Activated T-helper 2 cell treated with anti-CD3 and anti-CD28 coated beads, Interferon-gamma antibody, Interleukin-2, Interleukin-4, amounts not matched to agents 10 μg/mL and 5 μg/mL and 100 μg/mL, durations not matched to agents 14 hours and 24 hours and 36 hours (primary cell): ENCODE measurements at regions not wholly inside any gene's neighbourhood (a gene's known extent, or its start where the extent isn't known, plus 50 kb on each side); places are given as distances from the start of the nearest gene placed in this dataset.

Source experiments
- DNase-seq: peaks from one replicate; pipeline ENCODE4 v3.0.0; 2021; ENCODE audit warnings: low spot score
- H3K27ac Mint-ChIP-seq: one replicate; pipeline ENCODE4 v1.8.0; 2021; ENCODE audit warnings: mixed read lengths
- H3K27me3 Mint-ChIP-seq: one replicate; pipeline ENCODE4 v1.8.0; 2021; ENCODE audit warnings: low read depth, mixed read lengths
- H3K36me3 Mint-ChIP-seq: one replicate; pipeline ENCODE4 v1.8.0; 2021; ENCODE audit warnings: low read depth, mixed read lengths
- H3K4me1 Mint-ChIP-seq: one replicate; pipeline ENCODE4 v1.8.0; 2021; ENCODE audit warnings: low read depth, mixed read lengths
- H3K4me3 Mint-ChIP-seq: one replicate; pipeline ENCODE4 v1.8.0; 2021; ENCODE audit warnings: low read depth, mild to moderate bottlenecking, moderate library complexity, mixed read lengths
- H3K9me3 Mint-ChIP-seq: one replicate; pipeline ENCODE4 v1.8.0; 2021; ENCODE audit warnings: mixed read lengths
- intact Hi-C: fragments of 100-400 bp; cut with micrococcal nuclease; formaldehyde crosslinking; loops from one replicate; pipeline ENCODE4 v1.15.1; 2023

- Mint-ChIP-seq H3K4me1 (no peaks in the 10 kb centered on the region), H3K4me3 (no peak overlapping the region), H3K36me3 (no peaks in the 10 kb centered on the region), H3K27me3 (no peaks in the 10 kb centered on the region), H3K9me3 (no peaks in the 10 kb centered on the region), H3K27ac (no peak overlapping the region)
- no peak for DNase-seq
- intact Hi-C loops, result no loop called here
Observed at GRCh38 chr11:109033627-109034338, 368.9 kb downstream of the DDX10 start.

DNA sequence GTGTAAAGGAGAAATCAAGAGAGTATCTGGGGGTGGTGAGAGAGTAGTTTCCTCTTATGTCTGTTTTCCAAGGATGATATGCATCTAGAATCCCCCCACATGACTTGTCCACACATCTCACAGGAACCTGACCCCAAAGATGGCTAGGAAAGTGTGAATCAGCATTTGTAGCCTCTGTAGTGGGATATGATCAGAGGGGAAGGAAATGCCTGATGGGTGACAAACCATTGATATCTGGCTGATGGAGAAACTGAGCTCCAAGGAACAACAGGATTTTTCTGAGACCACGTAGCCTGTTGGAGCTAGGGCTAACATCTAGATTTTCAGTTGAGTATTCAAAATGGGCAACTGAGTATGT, 369.4 kb downstream of the DDX10 start:
- no peaks in the 10 kb centered on the region for H3K36me3 Mint-ChIP-seq
- intact Hi-C loops, result no loop called here
- no peak overlapping the region for H3K27ac Mint-ChIP-seq
- no peaks in the 10 kb centered on the region for H3K9me3 Mint-ChIP-seq
- no peak for DNase-seq
- H3K27me3 Mint-ChIP-seq, result no peaks in the 10 kb centered on the region
- no peaks in the 10 kb centered on the region for H3K4me1 Mint-ChIP-seq
- H3K4me3 Mint-ChIP-seq, result no peak overlapping the region

- H3K36me3 Mint-ChIP-seq, result no peaks in the 10 kb centered on the region
- no peak overlapping the region for H3K27ac Mint-ChIP-seq
- no peaks in the 10 kb centered on the region for H3K27me3 Mint-ChIP-seq
- intact Hi-C loops, result no loop called here
- H3K4me3 Mint-ChIP-seq, result no peak overlapping the region
- DNase-seq, result no peak
- H3K4me1 Mint-ChIP-seq, result no peaks in the 10 kb centered on the region
- no peaks in the 10 kb centered on the region for H3K9me3 Mint-ChIP-seq
Observed at GRCh38 chr11:109035284-109035683, 370.4 kb downstream of the DDX10 start.

- Mint-ChIP-seq H3K27ac (no peak overlapping the region), H3K9me3 (no peaks in the 10 kb centered on the region), H3K36me3 (no peaks in the 10 kb centered on the region), H3K4me3 (no peak overlapping the region), H3K4me1 (no peaks in the 10 kb centered on the region), H3K27me3 (no peaks in the 10 kb centered on the region)
- intact Hi-C loops, result no loop called here
- DNase-seq, result no peak
Observed at GRCh38 chr11:109036011-109036410, 371.1 kb downstream of the DDX10 start.

- Mint-ChIP-seq H3K27ac (no peak overlapping the region), H3K4me3 (no peak overlapping the region), H3K36me3 (no peaks in the 10 kb centered on the region), H3K27me3 (no peaks in the 10 kb centered on the region), H3K9me3 (no peaks in the 10 kb centered on the region), H3K4me1 (no peaks in the 10 kb centered on the region)
- no peak for DNase-seq
- intact Hi-C loops, result no loop called here
Observed at GRCh38 chr11:109037856-109038780, 373.2 kb downstream of the DDX10 start.

DNA sequence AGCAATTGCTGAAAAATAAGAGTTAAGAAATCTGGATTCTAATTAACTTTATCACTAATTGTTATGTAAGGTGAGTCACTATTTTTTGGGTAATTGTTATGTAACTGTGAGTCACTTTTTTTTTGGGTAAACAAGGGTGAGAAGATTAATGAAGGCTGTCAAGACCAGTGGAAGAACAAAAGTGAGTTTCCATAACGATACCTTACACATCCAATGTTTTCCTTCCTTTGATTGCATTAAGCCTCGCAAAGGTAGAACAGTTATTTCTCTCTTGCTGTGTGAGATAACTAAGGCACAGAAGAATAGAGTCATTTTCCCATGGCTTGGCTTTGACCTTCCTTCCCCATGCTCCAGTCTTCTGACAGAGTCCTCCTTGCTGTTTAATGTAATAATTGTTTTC, 374.7 kb downstream of the DDX10 start:
- no peaks in the 10 kb centered on the region for H3K36me3 Mint-ChIP-seq
- intact Hi-C loops, result no loop called here
- no peak for DNase-seq
- no peaks in the 10 kb centered on the region for H3K27me3 Mint-ChIP-seq
- no peak overlapping the region for H3K27ac Mint-ChIP-seq
- H3K4me1 Mint-ChIP-seq, result no peaks in the 10 kb centered on the region
- no peak overlapping the region for H3K4me3 Mint-ChIP-seq
- no peaks in the 10 kb centered on the region for H3K9me3 Mint-ChIP-seq

DNA sequence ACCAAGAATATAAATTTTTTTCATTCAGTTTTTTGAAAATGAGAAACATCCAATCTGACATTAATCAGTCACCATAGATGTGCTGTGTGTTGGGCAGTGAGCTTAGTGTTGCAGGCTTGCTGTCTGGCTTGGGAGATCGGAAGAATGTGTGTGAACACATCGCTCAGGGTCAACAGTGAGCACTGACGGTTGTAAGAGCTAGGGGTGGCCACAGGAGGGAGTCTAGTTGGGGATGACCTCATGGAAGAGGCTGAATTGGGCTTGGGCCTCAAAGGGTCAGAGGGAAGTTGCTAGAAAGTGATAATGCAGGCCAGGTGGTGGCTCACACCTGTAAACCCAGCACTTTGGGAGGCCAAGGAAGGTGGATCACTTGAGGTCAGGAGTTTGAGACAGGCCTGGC, 375.4 kb downstream of the DDX10 start:
- H3K4me3 Mint-ChIP-seq, result no peak overlapping the region
- H3K4me1 Mint-ChIP-seq, result no peaks in the 10 kb centered on the region
- H3K36me3 Mint-ChIP-seq, result no peaks in the 10 kb centered on the region
- intact Hi-C loops, result no loop called here
- no peak for DNase-seq
- no peaks in the 10 kb centered on the region for H3K27me3 Mint-ChIP-seq
- H3K9me3 Mint-ChIP-seq, result no peaks in the 10 kb centered on the region
- no peak overlapping the region for H3K27ac Mint-ChIP-seq

- H3K27me3 Mint-ChIP-seq, result no peaks in the 10 kb centered on the region
- intact Hi-C loops, result no loop called here
Observed at GRCh38 chr11:109041876-109042275, 377.0 kb downstream of the DDX10 start.

DNA sequence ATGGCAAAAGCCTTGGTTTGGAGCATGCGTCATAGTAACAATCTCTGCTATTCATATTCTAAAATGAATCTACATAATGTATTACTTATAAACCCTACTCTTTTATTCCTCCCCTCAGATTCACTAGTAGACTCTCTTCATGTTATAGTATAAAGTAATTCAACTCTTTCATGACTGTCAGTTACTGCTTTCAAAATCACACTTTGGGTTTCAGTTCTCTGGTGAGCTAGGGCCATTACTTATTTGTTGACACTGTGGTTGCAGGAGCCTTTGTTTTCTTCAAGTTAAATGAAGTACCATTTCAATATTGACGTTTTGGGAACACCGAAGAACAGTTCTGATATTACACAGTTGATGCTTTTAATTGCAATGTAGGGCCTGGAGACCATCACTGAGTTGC, 378.4 kb downstream of the DDX10 start:
- intact Hi-C loops, result no loop called here
- H3K9me3 Mint-ChIP-seq, result peaks cover 5% of the 10 kb centered on the region

More at GRCh38 chr11:109041876-109042275, 377.0 kb downstream of the DDX10 start:
- no peak overlapping the region for H3K27ac Mint-ChIP-seq
- H3K4me1 Mint-ChIP-seq, result no peaks in the 10 kb centered on the region
- H3K9me3 Mint-ChIP-seq, result peaks cover 5% of the 10 kb centered on the region
- H3K4me3 Mint-ChIP-seq, result no peak overlapping the region
- DNase-seq, result no peak
- H3K36me3 Mint-ChIP-seq, result no peaks in the 10 kb centered on the region

GRCh38 chr11:109046284-109046992, 375.6 kb upstream of the C11orf87 start:
- H3K27ac Mint-ChIP-seq, result no peak overlapping the region
- H3K9me3 Mint-ChIP-seq, result peaks cover 5% of the 10 kb centered on the region
- DNase-seq, result no peak
- H3K4me1 Mint-ChIP-seq, result no peaks in the 10 kb centered on the region
- intact Hi-C loops, result no loop called here
- no peaks in the 10 kb centered on the region for H3K27me3 Mint-ChIP-seq
- no peaks in the 10 kb centered on the region for H3K36me3 Mint-ChIP-seq
- H3K4me3 Mint-ChIP-seq, result no peak overlapping the region

More for the DNA sequence above, 378.4 kb downstream of the DDX10 start:
- Mint-ChIP-seq H3K27me3 (no peaks in the 10 kb centered on the region), H3K27ac (no peak overlapping the region), H3K36me3 (no peaks in the 10 kb centered on the region), H3K4me3 (no peak overlapping the region), H3K4me1 (no peaks in the 10 kb centered on the region)
- DNase-seq, result no peak

- no peak overlapping the region for H3K27ac Mint-ChIP-seq
- intact Hi-C loops, result no loop called here
- DNase-seq, result no peak
Observed at GRCh38 chr11:109048098-109048497, 373.9 kb upstream of the C11orf87 start.

GRCh38 chr11:109051200-109051599, 370.8 kb upstream of the C11orf87 start:
- H3K27me3 Mint-ChIP-seq, result no peaks in the 10 kb centered on the region
- H3K4me3 Mint-ChIP-seq, result no peak overlapping the region
- H3K4me1 Mint-ChIP-seq, result no peaks in the 10 kb centered on the region
- no peaks in the 10 kb centered on the region for H3K36me3 Mint-ChIP-seq
- H3K27ac Mint-ChIP-seq, result no peak overlapping the region
- intact Hi-C loops, result no loop called here
- peaks cover 4% of the 10 kb centered on the region for H3K9me3 Mint-ChIP-seq
- no peak for DNase-seq

More at GRCh38 chr11:109048098-109048497, 373.9 kb upstream of the C11orf87 start:
- no peaks in the 10 kb centered on the region for H3K27me3 Mint-ChIP-seq
- no peak overlapping the region for H3K4me3 Mint-ChIP-seq
- peaks cover 5% of the 10 kb centered on the region for H3K9me3 Mint-ChIP-seq
- H3K4me1 Mint-ChIP-seq, result no peaks in the 10 kb centered on the region
- H3K36me3 Mint-ChIP-seq, result no peaks in the 10 kb centered on the region

DNA sequence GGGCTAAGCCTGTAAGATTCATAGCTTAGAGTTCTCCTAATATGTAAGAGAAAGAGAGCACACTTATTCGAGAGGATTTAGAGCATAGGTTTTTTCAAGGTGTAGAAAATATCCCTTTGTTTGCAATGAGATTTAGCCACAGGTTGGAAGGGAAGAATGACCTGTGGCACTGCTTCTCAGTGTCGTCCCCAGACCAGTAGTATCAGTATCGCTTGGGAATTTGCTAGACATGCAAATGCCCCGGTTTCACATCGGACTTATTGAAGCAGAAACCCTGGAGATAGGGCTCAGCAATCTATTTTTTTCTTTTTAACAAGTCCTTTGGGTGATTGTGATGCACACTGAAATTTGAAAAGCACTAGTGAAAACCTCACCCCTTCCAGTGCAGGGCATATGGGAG, 362.6 kb upstream of the C11orf87 start:
- intact Hi-C loops, result no loop called here
- H3K36me3 Mint-ChIP-seq, result no peaks in the 10 kb centered on the region
- H3K27me3 Mint-ChIP-seq, result no peaks in the 10 kb centered on the region
- H3K9me3 Mint-ChIP-seq, result no peaks in the 10 kb centered on the region
- no peak overlapping the region for H3K27ac Mint-ChIP-seq
- no peak for DNase-seq
- H3K4me1 Mint-ChIP-seq, result no peaks in the 10 kb centered on the region
- no peak overlapping the region for H3K4me3 Mint-ChIP-seq
